ENCODE measurements at regions not wholly inside any gene's neighbourhood (a gene's known extent, or its start where the extent isn't known, plus 50 kb on each side); places are given as distances from the start of the nearest gene placed in this dataset.
"Not testable (repeated sequence)": the region's sequence is repeated elsewhere in the genome, so short reads cannot be mapped to it uniquely, and the experiment has no call there.

DNA sequence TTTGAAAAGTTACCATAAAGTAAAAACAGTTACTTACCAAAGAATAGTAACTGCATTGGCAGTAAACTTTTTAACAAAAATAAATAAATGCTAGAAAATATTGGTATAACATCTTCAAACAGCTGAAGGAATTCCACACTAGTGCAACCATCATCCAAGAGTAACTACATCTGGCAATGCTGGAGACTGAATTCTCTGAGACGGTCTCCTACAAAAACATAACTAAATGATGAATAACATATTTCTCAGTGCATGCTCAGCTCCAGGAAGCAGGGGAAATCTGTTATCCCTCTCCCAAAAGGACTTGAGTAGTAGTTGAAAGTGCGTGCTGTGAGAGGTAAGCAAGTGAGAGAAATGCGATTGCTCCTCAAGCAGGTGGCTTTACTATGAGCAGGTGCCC lies 526.8 kb upstream of the CCDC54 start:
- no peak overlapping the region for H3K4me3 ChIP-seq (ENCODE audit: low read length)
- no peak for TF ChIP-seq ZNF274 (IDR thresholded peaks at IDR 0.05; ENCODE audit: low read depth, low read length)

- H3K4me3 ChIP-seq (ENCODE audit: low read length), result not testable (repeated sequence)
Measured at GRCh38 chr3:106858321-106858720, 518.9 kb upstream of the CCDC54 start.

- no peak for TF ChIP-seq ZNF274 (IDR thresholded peaks at IDR 0.05; ENCODE audit: low read depth, low read length)
- no peak overlapping the region for H3K4me3 ChIP-seq (ENCODE audit: low read length)
Measured at GRCh38 chr3:106860182-106860581, 517.1 kb upstream of the CCDC54 start.

DNA sequence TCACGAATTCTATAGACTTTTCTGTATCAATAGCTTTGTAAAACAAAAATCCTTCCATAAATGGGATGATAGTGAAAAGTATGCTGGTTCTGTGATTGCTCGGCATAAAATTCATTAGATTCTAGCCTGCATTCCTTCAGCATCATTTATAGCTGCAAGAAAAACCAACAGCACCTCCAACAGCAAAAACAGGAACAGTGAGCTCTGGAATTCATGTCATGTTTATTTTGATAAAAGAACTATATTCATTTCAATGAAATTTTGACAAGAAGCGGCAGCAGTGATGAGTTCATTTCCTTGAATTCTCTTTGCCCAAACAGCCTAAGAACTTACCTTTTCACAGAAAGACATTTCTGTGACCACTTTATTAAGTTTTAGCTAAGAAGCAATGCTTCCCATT lies 515.2 kb upstream of the CCDC54 start:
- TF ChIP-seq ZNF274 (IDR thresholded peaks at IDR 0.05; ENCODE audit: low read depth, low read length), result no peak
- H3K4me3 ChIP-seq (ENCODE audit: low read length), result no peak overlapping the region

GRCh38 chr3:106877627-106878026 lies 499.6 kb upstream of the CCDC54 start:
- H3K4me3 ChIP-seq (ENCODE audit: low read length), result no peak overlapping the region

GRCh38 chr3:106880206-106880605 lies 497.0 kb upstream of the CCDC54 start:
- no peak for TF ChIP-seq ZNF274 (IDR thresholded peaks at IDR 0.05; ENCODE audit: low read depth, low read length)
- no peak overlapping the region for H3K4me3 ChIP-seq (ENCODE audit: low read length)

More at GRCh38 chr3:106877627-106878026, 499.6 kb upstream of the CCDC54 start:
- no peak for TF ChIP-seq ZNF274 (IDR thresholded peaks at IDR 0.05; ENCODE audit: low read depth, low read length)

DNA sequence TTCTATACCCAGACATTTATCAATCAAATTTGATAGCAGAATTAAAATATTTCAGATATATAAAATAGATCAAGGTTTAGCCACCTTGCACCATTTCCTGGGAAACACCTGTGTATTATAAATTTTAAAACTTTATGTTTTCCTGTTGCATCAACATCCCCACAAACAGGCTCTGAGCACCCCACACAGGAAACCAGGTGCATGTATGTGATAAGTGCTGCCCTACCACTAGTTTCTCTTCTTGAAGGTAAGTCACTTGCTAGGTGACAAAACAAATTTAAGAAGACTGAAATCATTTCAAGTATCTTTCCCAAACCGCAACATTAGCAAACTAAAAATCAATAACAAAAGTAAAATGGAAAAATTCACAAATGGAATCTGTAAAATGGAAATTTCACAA lies 496.1 kb upstream of the CCDC54 start:
- no peak overlapping the region for H3K4me3 ChIP-seq (ENCODE audit: low read length)
- no peak for TF ChIP-seq ZNF274 (IDR thresholded peaks at IDR 0.05; ENCODE audit: low read depth, low read length)

DNA sequence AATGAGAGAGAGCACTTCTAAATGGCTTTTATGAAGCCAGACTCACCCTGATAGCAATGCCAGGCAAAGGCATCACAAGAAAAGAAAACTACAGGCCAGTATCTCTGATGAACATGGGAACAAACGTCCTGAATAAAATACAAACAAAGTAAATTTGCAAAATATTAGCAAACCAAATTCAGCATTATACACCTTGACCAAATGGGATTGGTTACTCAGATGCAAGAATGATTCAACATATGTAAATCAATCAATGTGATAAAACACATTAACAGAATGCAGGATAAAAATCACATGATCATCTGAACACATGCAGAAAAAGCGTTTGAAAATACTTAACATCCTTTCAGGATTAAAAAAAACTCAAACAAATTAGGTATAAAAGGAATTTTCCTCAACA lies 494.9 kb upstream of the CCDC54 start:
- no peak for TF ChIP-seq ZNF274 (IDR thresholded peaks at IDR 0.05; ENCODE audit: low read depth, low read length)
- H3K4me3 ChIP-seq (ENCODE audit: low read length), result no peak overlapping the region

GRCh38 chr3:106906074-106906473 lies 471.2 kb upstream of the CCDC54 start:
- H3K4me3 ChIP-seq (ENCODE audit: low read length), result no peak overlapping the region
- TF ChIP-seq ZNF274 (IDR thresholded peaks at IDR 0.05; ENCODE audit: low read depth, low read length), result no peak

DNA sequence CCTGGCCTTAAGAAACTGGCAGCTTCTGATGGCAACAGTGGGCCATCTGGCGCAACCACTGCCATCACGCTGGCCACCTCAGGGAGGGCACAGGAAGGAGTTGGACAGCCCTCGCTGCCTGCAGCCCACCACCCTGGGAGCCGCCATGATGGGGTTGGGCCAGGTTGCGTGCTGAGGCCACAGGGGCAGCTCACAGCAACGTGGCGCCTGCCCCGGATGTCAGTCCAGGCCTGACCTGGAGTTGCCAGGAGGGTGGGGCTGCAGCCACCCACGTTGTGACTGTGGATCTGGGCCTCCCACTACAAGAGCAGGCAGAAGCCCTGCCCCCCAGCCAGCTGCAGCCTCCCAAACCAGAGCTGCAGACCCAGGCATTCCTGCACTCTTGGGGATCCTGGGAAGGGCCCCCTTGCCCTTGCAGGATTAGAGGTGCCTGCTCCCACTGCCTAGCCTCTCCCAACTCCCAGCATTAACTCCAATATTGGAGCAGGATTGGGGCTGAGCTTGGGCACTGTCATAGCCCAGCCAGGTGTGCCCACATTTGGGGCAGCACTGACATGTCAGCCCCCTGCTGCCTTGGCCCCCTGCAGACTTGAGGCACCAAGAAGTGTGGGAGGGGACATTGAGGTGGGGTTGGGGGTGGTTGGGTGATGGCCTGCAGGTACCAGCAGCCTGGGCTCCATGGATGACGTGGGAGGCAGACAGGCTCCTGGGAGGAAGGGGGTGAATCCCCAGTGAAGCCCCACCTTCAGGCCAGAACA lies 468.9 kb upstream of the CCDC54 start:
- no peak overlapping the region for H3K4me3 ChIP-seq (ENCODE audit: low read length)
- TF ChIP-seq ZNF274 (IDR thresholded peaks at IDR 0.05; ENCODE audit: low read depth, low read length), result no peak

GRCh38 chr3:106913111-106913698 lies 464.0 kb upstream of the CCDC54 start:
- no peak for TF ChIP-seq ZNF274 (IDR thresholded peaks at IDR 0.05; ENCODE audit: low read depth, low read length)
- H3K4me3 ChIP-seq (ENCODE audit: low read length), result no peak overlapping the region

DNA sequence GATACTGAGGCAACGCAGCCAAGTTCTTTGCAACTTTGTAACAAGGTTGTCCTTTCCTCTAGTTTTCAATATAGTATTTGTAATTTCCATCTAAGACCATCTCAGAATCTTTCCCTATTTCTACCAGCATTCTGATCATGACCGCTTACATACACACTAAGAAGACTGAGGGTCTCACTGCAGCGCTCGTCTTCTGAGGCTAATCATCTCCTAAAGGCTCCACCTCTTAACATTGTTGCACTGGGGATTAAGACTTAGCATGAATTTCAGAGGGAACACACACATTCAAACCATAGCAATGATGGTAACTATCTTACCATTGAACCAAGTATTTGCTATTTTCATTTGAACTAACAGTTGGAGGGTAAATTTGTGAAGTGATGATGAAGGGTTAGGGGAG lies 463.3 kb upstream of the CCDC54 start:
- no peak overlapping the region for H3K4me3 ChIP-seq (ENCODE audit: low read length)
- no peak for TF ChIP-seq ZNF274 (IDR thresholded peaks at IDR 0.05; ENCODE audit: low read depth, low read length)

DNA sequence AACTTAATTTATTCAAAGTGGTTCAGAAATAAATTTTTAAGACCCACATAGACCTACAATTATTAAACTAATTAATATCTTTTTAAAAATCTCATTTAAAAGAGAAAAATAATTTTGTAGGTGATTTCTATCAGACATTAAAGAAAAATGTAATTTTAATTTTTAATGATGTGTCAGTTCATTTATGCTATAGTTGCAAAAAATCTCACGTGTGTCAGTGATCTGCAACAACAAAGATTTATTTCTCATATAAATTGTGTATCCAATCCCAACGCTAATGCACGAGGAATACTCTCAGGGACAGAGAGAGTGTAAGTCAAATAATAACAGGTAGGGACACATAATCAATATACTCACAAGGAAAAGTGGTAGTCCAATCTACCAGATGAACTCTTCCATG lies 456.6 kb upstream of the CCDC54 start:
- TF ChIP-seq ZNF274 (IDR thresholded peaks at IDR 0.05; ENCODE audit: low read depth, low read length), result no peak
- H3K4me3 ChIP-seq (ENCODE audit: low read length), result no peak overlapping the region

- TF ChIP-seq ZNF274 (IDR thresholded peaks at IDR 0.05; ENCODE audit: low read depth, low read length), result no peak
- no peak overlapping the region for H3K4me3 ChIP-seq (ENCODE audit: low read length)
Measured at GRCh38 chr3:106929081-106929480, 448.2 kb upstream of the CCDC54 start.

- TF ChIP-seq ZNF274 (IDR thresholded peaks at IDR 0.05; ENCODE audit: low read depth, low read length), result no peak
- H3K4me3 ChIP-seq (ENCODE audit: low read length), result no peak overlapping the region
Measured at GRCh38 chr3:106930086-106930485, 447.2 kb upstream of the CCDC54 start.

GRCh38 chr3:106931904-106932303 lies 445.3 kb upstream of the CCDC54 start:
- no peak for TF ChIP-seq ZNF274 (IDR thresholded peaks at IDR 0.05; ENCODE audit: low read depth, low read length)

More at GRCh38 chr3:106931904-106932303, 445.3 kb upstream of the CCDC54 start:
- no peak overlapping the region for H3K4me3 ChIP-seq (ENCODE audit: low read length)

Data from GM08714 (cell line).